ENCODE measurements at regions not wholly inside any gene's neighbourhood (a gene's known extent, or its start where the extent isn't known, plus 50 kb on each side); places are given as distances from the start of the nearest gene placed in this dataset.

DNA sequence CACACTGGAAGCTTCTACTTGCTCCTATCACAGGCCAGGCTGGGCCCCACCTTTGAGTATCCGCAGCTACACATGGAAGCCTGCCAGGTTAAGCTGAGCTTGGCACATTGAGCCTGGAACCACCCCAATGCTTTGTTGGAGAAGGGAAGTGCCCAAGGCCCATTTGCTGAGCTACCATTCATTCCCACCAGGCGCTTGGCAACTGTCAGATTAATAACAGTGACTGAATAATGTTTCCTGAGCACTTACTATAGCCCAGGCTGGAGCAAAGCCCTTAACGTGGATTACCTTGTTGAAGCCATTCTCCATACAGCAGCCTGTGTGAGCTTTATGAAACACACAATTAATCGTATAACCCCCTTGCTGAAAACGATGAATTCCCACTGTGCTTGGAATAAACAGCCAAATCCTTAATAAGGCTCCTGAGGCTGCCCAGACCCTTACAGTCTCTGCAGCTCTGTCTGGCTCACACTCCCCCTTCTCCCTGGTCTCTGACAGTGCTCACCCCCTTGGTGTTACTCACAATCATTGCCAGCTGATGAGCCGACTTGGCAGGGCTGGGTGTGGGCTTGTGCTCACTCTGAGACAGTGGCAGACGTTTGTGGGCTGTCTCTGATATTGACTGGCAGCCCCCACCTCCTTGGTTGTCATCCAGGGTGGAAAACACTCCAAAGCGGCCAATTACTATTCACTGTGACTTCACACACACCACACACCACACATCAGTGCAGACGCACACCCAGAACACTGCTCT, 357.1 kb downstream of the MAFB start:
- TF ChIP-seq, protein P1, sequence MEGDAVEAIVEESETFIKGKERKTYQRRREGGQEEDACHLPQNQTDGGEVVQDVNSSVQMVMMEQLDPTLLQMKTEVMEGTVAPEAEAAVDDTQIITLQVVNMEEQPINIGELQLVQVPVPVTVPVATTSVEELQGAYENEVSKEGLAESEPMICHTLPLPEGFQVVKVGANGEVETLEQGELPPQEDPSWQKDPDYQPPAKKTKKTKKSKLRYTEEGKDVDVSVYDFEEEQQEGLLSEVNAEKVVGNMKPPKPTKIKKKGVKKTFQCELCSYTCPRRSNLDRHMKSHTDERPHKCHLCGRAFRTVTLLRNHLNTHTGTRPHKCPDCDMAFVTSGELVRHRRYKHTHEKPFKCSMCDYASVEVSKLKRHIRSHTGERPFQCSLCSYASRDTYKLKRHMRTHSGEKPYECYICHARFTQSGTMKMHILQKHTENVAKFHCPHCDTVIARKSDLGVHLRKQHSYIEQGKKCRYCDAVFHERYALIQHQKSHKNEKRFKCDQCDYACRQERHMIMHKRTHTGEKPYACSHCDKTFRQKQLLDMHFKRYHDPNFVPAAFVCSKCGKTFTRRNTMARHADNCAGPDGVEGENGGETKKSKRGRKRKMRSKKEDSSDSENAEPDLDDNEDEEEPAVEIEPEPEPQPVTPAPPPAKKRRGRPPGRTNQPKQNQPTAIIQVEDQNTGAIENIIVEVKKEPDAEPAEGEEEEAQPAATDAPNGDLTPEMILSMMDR (IDR thresholded peaks at IDR 0.05): no peak
- TF ChIP-seq POLR2A (IDR thresholded peaks at IDR 0.05) (no peak), EP300 (IDR thresholded peaks at IDR 0.05) (no peak)

Measured in tibial nerve (tissue), 4 donors.